OCI-M2 (cell line): ENCODE measurements at regions not wholly inside any gene's neighbourhood (a gene's known extent, or its start where the extent isn't known, plus 50 kb on each side); places are given as distances from the start of the nearest gene placed in this dataset.
A peak's percentile ranks its signal among the peaks of the same experiment; 100 is the strongest.
"Not testable (repeated sequence)": the region's sequence is repeated elsewhere in the genome, so short reads cannot be mapped to it uniquely, and the experiment has no call there.

Experiments
- DNase-seq: peaks from one replicate; lab custom pipeline; 2025; ENCODE audit not compliant: unreplicated experiment; lab: John Stamatoyannopoulos, UW

GRCh38 chr5:42950116-42950455 is 90.0 kb downstream of the ANXA2R start:
- no peak for DNase-seq

GRCh38 chr5:42949348-42950115 is 90.6 kb downstream of the ANXA2R start:
- peak; percentile 37 for DNase-seq

- no peak for DNase-seq
Measured at GRCh38 chr5:42948961-42949347, 91.2 kb downstream of the ANXA2R start.

GRCh38 chr5:42944989-42945388 is 95.1 kb downstream of the ANXA2R start:
- DNase-seq = no peak

- DNase-seq = no peak
Measured at GRCh38 chr5:42943931-42944631, 96.0 kb downstream of the ANXA2R start.

- DNase-seq = no peak
Measured at GRCh38 chr5:42940853-42941252, 99.3 kb downstream of the ANXA2R start.

GRCh38 chr5:42932011-42932410 is 108.1 kb downstream of the ANXA2R start:
- DNase-seq = not testable (repeated sequence)

GRCh38 chr5:42931451-42931850 is 108.7 kb downstream of the ANXA2R start:
- DNase-seq = not testable (repeated sequence)

GRCh38 chr5:42930934-42931333 is 109.2 kb downstream of the ANXA2R start:
- DNase-seq = no peak

GRCh38 chr5:42929871-42930270 is 110.2 kb downstream of the ANXA2R start:
- no peak for DNase-seq

GRCh38 chr5:42927730-42928129 is 112.4 kb downstream of the ANXA2R start:
- no peak for DNase-seq

GRCh38 chr5:42924686-42925085 is 113.0 kb upstream of the SELENOP start:
- no peak for DNase-seq

GRCh38 chr5:42924226-42924625 is 112.5 kb upstream of the SELENOP start:
- no peak for DNase-seq

GRCh38 chr5:42923710-42924109 is 112.0 kb upstream of the SELENOP start:
- DNase-seq = no peak

- DNase-seq = no peak
Measured at GRCh38 chr5:42919600-42919999, 107.9 kb upstream of the SELENOP start.

GRCh38 chr5:42915306-42915866 is 103.7 kb upstream of the SELENOP start:
- no peak for DNase-seq

GRCh38 chr5:42912184-42912798 is 100.6 kb upstream of the SELENOP start:
- no peak for DNase-seq

- peak; percentile 28 for DNase-seq
Measured at GRCh38 chr5:42908509-42909488, 97.1 kb upstream of the SELENOP start.

- DNase-seq = no peak
Measured at GRCh38 chr5:42908086-42908485, 96.4 kb upstream of the SELENOP start.

GRCh38 chr5:42905827-42906226 is 94.1 kb upstream of the SELENOP start:
- no peak for DNase-seq

- no peak for DNase-seq
Measured at GRCh38 chr5:42900734-42901133, 89.0 kb upstream of the SELENOP start.
